HEK293 (cell line): ENCODE measurements at regions not wholly inside any gene's neighbourhood (a gene's known extent, or its start where the extent isn't known, plus 50 kb on each side); places are given as distances from the start of the nearest gene placed in this dataset.

Experiments
- CTCF ChIA-PET: fragments of 350-600 bp; formaldehyde crosslinking; extraction: SDS; loops from one replicate; lab custom pipeline; 2021; ENCODE audit warnings: antibody characterized with exemption; lab: Yijun Ruan, JAX
- POLR2A ChIA-PET: fragments of 300-600 bp; formaldehyde crosslinking; extraction: SDS; loops from one replicate; lab custom pipeline; 2020; ENCODE audit warnings: antibody characterized with exemption, inconsistent platforms; lab: Yijun Ruan, JAX
- H3K27ac ChIP-seq: fragments of 200-500 bp; sonication (Bioruptor generic); 2 replicates; pipeline ENCODE4 v1.5.1; 2014; ENCODE audit warnings: low read depth, low read length, control low read depth, inconsistent platforms; ENCODE audit errors: extremely low read depth
- H3K36me3 ChIP-seq, 2 experiments: fragments of 200-500 bp in 1 of 2; sonication (Bioruptor generic) in 1 of 2; 1 replicate in 1 of 2; 2 replicates in 1 of 2; pipeline ENCODE4 v1.5.1; 2014 to 2017; ENCODE audit warnings: inconsistent platforms in 2 of 2, low read length in 2 of 2; ENCODE audit not compliant: control insufficient read depth in 2 of 2, insufficient read depth in 1 of 2
- H3K4me1 ChIP-seq: fragments of 200-500 bp; sonication (Bioruptor generic); 2 replicates; pipeline ENCODE4 v1.5.1; 2014; ENCODE audit warnings: mild to moderate bottlenecking, low read length, inconsistent platforms; ENCODE audit not compliant: control insufficient read depth, insufficient read depth
- H3K4me3 ChIP-seq: 2 replicates; pipeline ENCODE4 v1.5.1; 2011; ENCODE audit warnings: low read depth, mild to moderate bottlenecking, control low read depth, low read length, moderate library complexity
- H3K9me3 ChIP-seq: fragments of 200-500 bp; sonication (Bioruptor generic); 2 replicates; pipeline ENCODE4 v1.5.1; 2014; ENCODE audit warnings: low read depth, low read length, inconsistent platforms; ENCODE audit not compliant: control insufficient read depth, insufficient read depth
- IKZF3 ChIP-seq: fragments of 450-650 bp; IDR thresholded peaks from 2 replicates; pipeline ENCODE4 v1.5.0; 2018; ENCODE audit warnings: missing biosample characterization, mild to moderate bottlenecking, missing genetic modification characterization, moderate library complexity
- KLF10 ChIP-seq: fragments of 450-650 bp; IDR thresholded peaks from 2 replicates; pipeline ENCODE4 v1.5.1; 2018; ENCODE audit warnings: missing biosample characterization, mild to moderate bottlenecking, missing genetic modification characterization
- MEIS1 ChIP-seq: sonication (generic); formaldehyde crosslinking; IDR thresholded peaks from 2 replicates; pipeline ENCODE4 v1.8.1; 2022; ENCODE audit warnings: missing genetic modification reagents, mild to moderate bottlenecking, borderline replicate concordance
- ZFP69B ChIP-seq: fragments of 450-650 bp; formaldehyde crosslinking; IDR thresholded peaks from 2 replicates; pipeline ENCODE4 v1.5.1; 2016; ENCODE audit warnings: missing biosample characterization, missing genetic modification characterization
- ZNF174 ChIP-seq: fragments of 450-650 bp; formaldehyde crosslinking; IDR thresholded peaks from 2 replicates; pipeline ENCODE4 v1.5.0; 2017; ENCODE audit warnings: missing biosample characterization, mild to moderate bottlenecking, missing genetic modification characterization
- ZNF214 ChIP-seq: fragments of 450-650 bp; formaldehyde crosslinking; IDR thresholded peaks from 2 replicates; pipeline ENCODE4 v1.5.1; 2017; ENCODE audit warnings: missing biosample characterization, mild to moderate bottlenecking, missing genetic modification characterization, borderline replicate concordance
- ZNF292 ChIP-seq: fragments of 450-650 bp; formaldehyde crosslinking; IDR thresholded peaks from 2 replicates; pipeline ENCODE4 v1.5.1; 2016; ENCODE audit warnings: low read depth, missing biosample characterization, missing genetic modification characterization, borderline replicate concordance
- ZNF302 ChIP-seq: fragments of 450-650 bp; formaldehyde crosslinking; IDR thresholded peaks from 2 replicates; pipeline ENCODE4 v1.5.1; 2016; ENCODE audit warnings: missing biosample characterization, missing genetic modification characterization, low read depth
- ZNF350 ChIP-seq: fragments of 450-650 bp; formaldehyde crosslinking; IDR thresholded peaks from 2 replicates; pipeline ENCODE4 v1.5.0; 2017; ENCODE audit warnings: missing biosample characterization, mild to moderate bottlenecking, missing genetic modification characterization
- ZNF391 ChIP-seq: fragments of 450-650 bp; formaldehyde crosslinking; IDR thresholded peaks from 2 replicates; pipeline ENCODE4 v1.5.1; 2016; ENCODE audit warnings: low read depth, missing biosample characterization, missing genetic modification characterization, borderline replicate concordance
- ZNF473 ChIP-seq: fragments of 450-650 bp; formaldehyde crosslinking; IDR thresholded peaks from 2 replicates; pipeline ENCODE4 v1.5.1; 2017; ENCODE audit warnings: missing biosample characterization, missing genetic modification characterization
- ZNF530 ChIP-seq: fragments of 450-650 bp; formaldehyde crosslinking; IDR thresholded peaks from 2 replicates; pipeline ENCODE4 v1.5.1; 2016; ENCODE audit warnings: low read depth, missing biosample characterization, missing genetic modification characterization
- ZNF549 ChIP-seq: fragments of 450-650 bp; IDR thresholded peaks from 2 replicates; pipeline ENCODE4 v1.5.1; 2018; ENCODE audit warnings: missing biosample characterization, missing genetic modification characterization, mild to moderate bottlenecking, inconsistent platforms, moderate library complexity
- ZNF555 ChIP-seq: fragments of 450-650 bp; formaldehyde crosslinking; conservative IDR thresholded peaks from 2 replicates; pipeline ENCODE4 v1.5.1; 2017; ENCODE audit warnings: missing biosample characterization, mild to moderate bottlenecking, missing genetic modification characterization, inconsistent platforms
- ZNF558 ChIP-seq: fragments of 450-650 bp; formaldehyde crosslinking; IDR thresholded peaks from 2 replicates; pipeline ENCODE4 v1.5.1; 2016; ENCODE audit warnings: missing biosample characterization, missing genetic modification characterization
- ZNF596 ChIP-seq: fragments of 450-650 bp; IDR thresholded peaks from 2 replicates; pipeline ENCODE4 v1.5.0; 2018; ENCODE audit warnings: missing biosample characterization, mild to moderate bottlenecking, missing genetic modification characterization, moderate library complexity
- ZNF621 ChIP-seq: fragments of 450-650 bp; formaldehyde crosslinking; IDR thresholded peaks from 2 replicates; pipeline ENCODE4 v1.5.1; 2017; ENCODE audit warnings: missing biosample characterization, missing genetic modification characterization
- ZNF664 ChIP-seq: fragments of 450-650 bp; formaldehyde crosslinking; IDR thresholded peaks from 2 replicates; pipeline ENCODE4 v1.5.1; 2016; ENCODE audit warnings: missing biosample characterization, missing genetic modification characterization
- ZNF768 ChIP-seq: fragments of 450-650 bp; formaldehyde crosslinking; IDR thresholded peaks from 2 replicates; pipeline ENCODE4 v1.5.1; 2018; ENCODE audit warnings: missing biosample characterization, mild to moderate bottlenecking, missing genetic modification characterization
- ZNF776 ChIP-seq: fragments of 450-650 bp; formaldehyde crosslinking; IDR thresholded peaks from 2 replicates; pipeline ENCODE4 v1.5.0; 2017; ENCODE audit warnings: missing biosample characterization, missing genetic modification characterization, borderline replicate concordance
- ZNF791 ChIP-seq: fragments of 450-650 bp; formaldehyde crosslinking; IDR thresholded peaks from 2 replicates; pipeline ENCODE4 v1.5.1; 2016; ENCODE audit warnings: missing biosample characterization, missing genetic modification characterization
- TF ChIP-seq, protein P1 (sequence below): fragments of 450-650 bp; formaldehyde crosslinking; optimal IDR thresholded peaks from 2 replicates; pipeline ENCODE3; 2016; ENCODE audit warnings: missing biosample characterization, mild to moderate bottlenecking, missing genetic modification characterization
- TF ChIP-seq, protein P2 (sequence below): sonication (generic); formaldehyde crosslinking; IDR thresholded peaks from 2 replicates; pipeline ENCODE4 v1.8.1; 2022; ENCODE audit warnings: mild to moderate bottlenecking, moderate library complexity, missing genetic modification reagents
- TF ChIP-seq, protein P3 (sequence below): fragments of 450-650 bp; IDR thresholded peaks from 2 replicates; pipeline ENCODE4 v1.5.1; 2018; ENCODE audit warnings: missing biosample characterization, mild to moderate bottlenecking, missing genetic modification characterization
- TF ChIP-seq, protein P4 (sequence below): fragments of 450-650 bp; formaldehyde crosslinking; IDR thresholded peaks from 2 replicates; pipeline ENCODE4 v1.5.1; 2016; ENCODE audit warnings: missing biosample characterization, missing genetic modification characterization, borderline replicate concordance

DNA sequence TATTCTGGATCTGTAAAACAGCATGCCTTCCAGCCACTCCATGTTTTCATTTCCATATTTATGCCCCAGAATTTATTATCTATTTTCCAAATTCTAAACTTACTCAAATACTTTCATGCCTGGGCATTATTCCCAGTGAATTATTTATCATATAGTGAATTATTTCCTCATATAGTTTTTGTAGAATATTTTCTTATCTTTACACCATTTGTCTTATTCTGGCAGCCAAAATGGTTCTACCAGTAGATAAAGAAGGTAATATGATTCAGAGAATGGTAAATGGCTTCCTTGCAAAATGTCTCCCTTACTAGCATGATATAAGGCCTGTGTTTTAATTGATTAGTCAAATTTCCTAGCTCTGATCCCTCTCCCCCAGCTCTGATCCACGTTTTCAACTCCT is 305.8 kb downstream of the SPRY2 start:
- Histone ChIP-seq H3K36me3 (no peaks in the 10 kb centered on the region), H3K9me3 (no peaks in the 10 kb centered on the region), H3K27ac (no peak overlapping the region), H3K4me3 (no peak overlapping the region), H3K4me1 (no peaks in the 10 kb centered on the region; the same call in 1 of the 2 replicates)
- ChIA-PET POLR2A (no interaction called here), CTCF (no interaction called here)
- TF ChIP-seq ZNF664 (tag by site-specific recombination) (no peak), ZNF621 (no peak), ZNF776 (tag by site-specific recombination) (no peak), ZNF473 (tag by site-specific recombination) (no peak), ZFP69B (tag by site-specific recombination) (no peak), ZNF530 (tag by site-specific recombination) (no peak), ZNF391 (no peak), ZNF292 (tag by site-specific recombination) (no peak), ZNF302 (tag by site-specific recombination) (no peak), KLF10 (tag by site-specific recombination) (no peak), ZNF596 (tag by site-specific recombination) (no peak), IKZF3 (tag by site-specific recombination) (no peak), ZNF174 (tag by site-specific recombination) (no peak), ZNF768 (tag by site-specific recombination) (no peak)
- TF ChIP-seq, protein P1, sequence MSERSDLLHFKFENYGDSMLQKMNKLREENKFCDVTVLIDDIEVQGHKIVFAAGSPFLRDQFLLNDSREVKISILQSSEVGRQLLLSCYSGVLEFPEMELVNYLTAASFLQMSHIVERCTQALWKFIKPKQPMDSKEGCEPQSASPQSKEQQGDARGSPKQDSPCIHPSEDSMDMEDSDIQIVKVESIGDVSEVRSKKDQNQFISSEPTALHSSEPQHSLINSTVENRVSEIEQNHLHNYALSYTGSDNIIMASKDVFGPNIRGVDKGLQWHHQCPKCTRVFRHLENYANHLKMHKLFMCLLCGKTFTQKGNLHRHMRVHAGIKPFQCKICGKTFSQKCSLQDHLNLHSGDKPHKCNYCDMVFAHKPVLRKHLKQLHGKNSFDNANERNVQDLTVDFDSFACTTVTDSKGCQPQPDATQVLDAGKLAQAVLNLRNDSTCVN (tag by site-specific recombination) = no peak
- TF ChIP-seq, protein P2, sequence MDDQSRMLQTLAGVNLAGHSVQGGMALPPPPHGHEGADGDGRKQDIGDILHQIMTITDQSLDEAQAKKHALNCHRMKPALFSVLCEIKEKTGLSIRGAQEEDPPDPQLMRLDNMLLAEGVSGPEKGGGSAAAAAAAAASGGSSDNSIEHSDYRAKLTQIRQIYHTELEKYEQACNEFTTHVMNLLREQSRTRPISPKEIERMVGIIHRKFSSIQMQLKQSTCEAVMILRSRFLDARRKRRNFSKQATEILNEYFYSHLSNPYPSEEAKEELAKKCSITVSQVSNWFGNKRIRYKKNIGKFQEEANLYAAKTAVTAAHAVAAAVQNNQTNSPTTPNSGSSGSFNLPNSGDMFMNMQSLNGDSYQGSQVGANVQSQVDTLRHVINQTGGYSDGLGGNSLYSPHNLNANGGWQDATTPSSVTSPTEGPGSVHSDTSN (CRISPR knock-in tag) = no peak

DNA sequence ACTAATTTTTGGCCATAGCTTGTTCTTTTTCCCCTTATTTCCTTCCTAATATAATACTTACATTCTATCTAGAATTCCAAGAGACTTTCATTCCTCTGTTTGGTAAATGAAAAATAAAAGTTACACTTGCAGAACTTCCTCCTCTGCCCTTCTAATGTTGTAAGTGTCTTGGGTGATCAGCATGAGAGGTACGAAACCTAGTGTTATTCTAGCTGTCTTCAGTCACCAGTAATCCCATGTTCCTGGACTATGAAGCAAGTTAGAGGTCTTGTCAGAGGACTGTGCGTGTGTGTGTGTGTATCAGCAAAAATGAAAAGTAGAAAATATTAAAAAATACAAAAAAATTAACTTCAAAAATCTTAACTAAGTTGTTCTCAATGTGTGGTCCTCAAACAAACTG is 307.0 kb downstream of the SPRY2 start:
- Histone ChIP-seq H3K36me3 (no peaks in the 10 kb centered on the region), H3K27ac (no peak overlapping the region), H3K9me3 (no peaks in the 10 kb centered on the region), H3K4me3 (no peak overlapping the region), H3K4me1 (no peaks in the 10 kb centered on the region)
- ChIA-PET POLR2A (no interaction called here), CTCF (no interaction called here)
- no peak for TF ChIP-seq ZNF214 (tag by site-specific recombination)
- no peak for TF ChIP-seq ZNF350 (tag by site-specific recombination)
- TF ChIP-seq, protein P3, sequence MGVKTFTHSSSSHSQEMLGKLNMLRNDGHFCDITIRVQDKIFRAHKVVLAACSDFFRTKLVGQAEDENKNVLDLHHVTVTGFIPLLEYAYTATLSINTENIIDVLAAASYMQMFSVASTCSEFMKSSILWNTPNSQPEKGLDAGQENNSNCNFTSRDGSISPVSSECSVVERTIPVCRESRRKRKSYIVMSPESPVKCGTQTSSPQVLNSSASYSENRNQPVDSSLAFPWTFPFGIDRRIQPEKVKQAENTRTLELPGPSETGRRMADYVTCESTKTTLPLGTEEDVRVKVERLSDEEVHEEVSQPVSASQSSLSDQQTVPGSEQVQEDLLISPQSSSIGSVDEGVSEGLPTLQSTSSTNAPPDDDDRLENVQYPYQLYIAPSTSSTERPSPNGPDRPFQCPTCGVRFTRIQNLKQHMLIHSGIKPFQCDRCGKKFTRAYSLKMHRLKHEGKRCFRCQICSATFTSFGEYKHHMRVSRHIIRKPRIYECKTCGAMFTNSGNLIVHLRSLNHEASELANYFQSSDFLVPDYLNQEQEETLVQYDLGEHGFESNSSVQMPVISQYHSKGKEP (tag by site-specific recombination) = no peak
- no peak for TF ChIP-seq ZNF549 (tag by site-specific recombination)
- TF ChIP-seq ZNF555 = no peak
- no peak for TF ChIP-seq MEIS1 (CRISPR knock-in tag)
- TF ChIP-seq ZNF558 (tag by site-specific recombination) = no peak
- TF ChIP-seq, protein P4, sequence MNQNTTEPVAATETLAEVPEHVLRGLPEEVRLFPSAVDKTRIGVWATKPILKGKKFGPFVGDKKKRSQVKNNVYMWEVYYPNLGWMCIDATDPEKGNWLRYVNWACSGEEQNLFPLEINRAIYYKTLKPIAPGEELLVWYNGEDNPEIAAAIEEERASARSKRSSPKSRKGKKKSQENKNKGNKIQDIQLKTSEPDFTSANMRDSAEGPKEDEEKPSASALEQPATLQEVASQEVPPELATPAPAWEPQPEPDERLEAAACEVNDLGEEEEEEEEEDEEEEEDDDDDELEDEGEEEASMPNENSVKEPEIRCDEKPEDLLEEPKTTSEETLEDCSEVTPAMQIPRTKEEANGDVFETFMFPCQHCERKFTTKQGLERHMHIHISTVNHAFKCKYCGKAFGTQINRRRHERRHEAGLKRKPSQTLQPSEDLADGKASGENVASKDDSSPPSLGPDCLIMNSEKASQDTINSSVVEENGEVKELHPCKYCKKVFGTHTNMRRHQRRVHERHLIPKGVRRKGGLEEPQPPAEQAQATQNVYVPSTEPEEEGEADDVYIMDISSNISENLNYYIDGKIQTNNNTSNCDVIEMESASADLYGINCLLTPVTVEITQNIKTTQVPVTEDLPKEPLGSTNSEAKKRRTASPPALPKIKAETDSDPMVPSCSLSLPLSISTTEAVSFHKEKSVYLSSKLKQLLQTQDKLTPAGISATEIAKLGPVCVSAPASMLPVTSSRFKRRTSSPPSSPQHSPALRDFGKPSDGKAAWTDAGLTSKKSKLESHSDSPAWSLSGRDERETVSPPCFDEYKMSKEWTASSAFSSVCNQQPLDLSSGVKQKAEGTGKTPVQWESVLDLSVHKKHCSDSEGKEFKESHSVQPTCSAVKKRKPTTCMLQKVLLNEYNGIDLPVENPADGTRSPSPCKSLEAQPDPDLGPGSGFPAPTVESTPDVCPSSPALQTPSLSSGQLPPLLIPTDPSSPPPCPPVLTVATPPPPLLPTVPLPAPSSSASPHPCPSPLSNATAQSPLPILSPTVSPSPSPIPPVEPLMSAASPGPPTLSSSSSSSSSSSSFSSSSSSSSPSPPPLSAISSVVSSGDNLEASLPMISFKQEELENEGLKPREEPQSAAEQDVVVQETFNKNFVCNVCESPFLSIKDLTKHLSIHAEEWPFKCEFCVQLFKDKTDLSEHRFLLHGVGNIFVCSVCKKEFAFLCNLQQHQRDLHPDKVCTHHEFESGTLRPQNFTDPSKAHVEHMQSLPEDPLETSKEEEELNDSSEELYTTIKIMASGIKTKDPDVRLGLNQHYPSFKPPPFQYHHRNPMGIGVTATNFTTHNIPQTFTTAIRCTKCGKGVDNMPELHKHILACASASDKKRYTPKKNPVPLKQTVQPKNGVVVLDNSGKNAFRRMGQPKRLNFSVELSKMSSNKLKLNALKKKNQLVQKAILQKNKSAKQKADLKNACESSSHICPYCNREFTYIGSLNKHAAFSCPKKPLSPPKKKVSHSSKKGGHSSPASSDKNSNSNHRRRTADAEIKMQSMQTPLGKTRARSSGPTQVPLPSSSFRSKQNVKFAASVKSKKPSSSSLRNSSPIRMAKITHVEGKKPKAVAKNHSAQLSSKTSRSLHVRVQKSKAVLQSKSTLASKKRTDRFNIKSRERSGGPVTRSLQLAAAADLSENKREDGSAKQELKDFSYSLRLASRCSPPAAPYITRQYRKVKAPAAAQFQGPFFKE (tag by site-specific recombination) = no peak
- no peak for TF ChIP-seq ZNF473 (tag by site-specific recombination)
- no peak for TF ChIP-seq ZNF791 (tag by site-specific recombination)
